GM19239 (cell line): ENCODE measurements at regions not wholly inside any gene's neighbourhood (a gene's known extent, or its start where the extent isn't known, plus 50 kb on each side); places are given as distances from the start of the nearest gene placed in this dataset.
"Not testable (repeated sequence)": the region's sequence is repeated elsewhere in the genome, so short reads cannot be mapped to it uniquely, and the experiment has no call there.

Source experiments
- DNase-seq: peaks from one replicate; pipeline ENCODE4 v3.0.0; 2011; ENCODE audit warnings: low spot score; ENCODE audit not compliant: insufficient read length
- FAIRE-seq: peaks from 2 replicates; lab custom pipeline; 2011; peaks lifted over from hg19 to GRCh38; lab: Jason Lieb, UNC

DNA sequence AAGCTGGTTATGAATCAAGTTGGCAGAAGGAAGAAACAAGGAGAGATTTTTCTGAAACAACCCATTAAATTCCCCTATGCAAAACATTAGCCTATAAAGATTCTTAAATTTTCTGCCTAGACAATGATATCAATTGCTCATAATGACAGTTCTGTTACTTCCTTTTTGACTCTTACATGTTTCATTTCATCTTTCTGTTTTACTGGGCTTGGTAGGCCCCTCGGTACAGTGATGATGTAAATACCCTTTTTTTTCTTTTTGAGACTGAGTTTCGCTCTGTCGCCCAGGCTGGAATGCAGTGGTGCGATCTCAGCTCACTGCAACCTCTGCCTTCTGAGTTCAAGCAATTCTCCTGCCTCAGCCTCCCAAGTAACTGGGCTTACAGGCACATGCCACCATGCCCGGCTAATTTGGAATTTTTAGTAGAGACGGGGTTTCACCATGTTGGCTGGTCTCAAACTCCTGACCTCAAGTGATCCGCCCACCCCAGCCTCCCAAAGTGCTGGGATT lies 83.4 kb upstream of the C7orf33 start:
- FAIRE-seq = peak; percentile 64
- DNase-seq = peak; percentile 13

DNA sequence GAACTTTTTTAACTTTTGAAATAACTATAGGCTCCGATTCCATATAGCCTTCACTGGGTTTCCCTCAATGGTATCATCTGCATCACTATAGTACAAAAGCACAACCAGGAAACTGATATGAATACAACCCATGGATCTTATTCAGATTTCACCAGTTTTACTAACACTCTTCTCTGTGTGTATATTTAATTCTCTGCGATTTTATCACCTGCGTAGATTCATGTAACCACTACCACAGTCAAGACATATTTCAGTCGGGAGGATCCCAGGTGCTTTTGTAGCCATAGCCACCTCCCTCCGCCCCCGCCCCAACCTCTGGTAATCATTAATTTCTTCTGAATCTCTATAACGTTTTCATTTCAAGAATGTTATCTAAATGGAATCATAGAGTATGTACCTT lies 82.8 kb upstream of the C7orf33 start:
- FAIRE-seq (peak; percentile 37), DNase-seq (no peak)

DNA sequence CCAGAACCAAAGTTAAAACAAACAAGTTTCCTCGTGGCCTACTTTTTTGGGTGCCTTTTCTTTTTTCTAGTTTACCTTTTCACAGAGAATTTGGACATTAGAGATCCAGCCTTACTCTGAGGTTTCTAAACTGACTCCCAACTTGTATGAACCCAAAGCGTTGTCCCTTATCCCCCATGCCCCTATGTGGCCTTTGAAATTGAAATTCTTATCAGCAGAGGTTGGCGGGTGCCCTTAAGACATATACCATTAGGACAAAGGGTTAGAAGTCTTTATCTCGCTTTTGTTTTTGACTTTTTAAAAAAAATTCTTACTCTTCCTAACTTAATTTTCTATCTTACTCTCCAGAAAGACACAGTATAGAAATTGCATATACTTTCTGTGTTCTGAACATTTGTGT lies 76.3 kb upstream of the C7orf33 start:
- DNase-seq = no peak
- no peak for FAIRE-seq

DNA sequence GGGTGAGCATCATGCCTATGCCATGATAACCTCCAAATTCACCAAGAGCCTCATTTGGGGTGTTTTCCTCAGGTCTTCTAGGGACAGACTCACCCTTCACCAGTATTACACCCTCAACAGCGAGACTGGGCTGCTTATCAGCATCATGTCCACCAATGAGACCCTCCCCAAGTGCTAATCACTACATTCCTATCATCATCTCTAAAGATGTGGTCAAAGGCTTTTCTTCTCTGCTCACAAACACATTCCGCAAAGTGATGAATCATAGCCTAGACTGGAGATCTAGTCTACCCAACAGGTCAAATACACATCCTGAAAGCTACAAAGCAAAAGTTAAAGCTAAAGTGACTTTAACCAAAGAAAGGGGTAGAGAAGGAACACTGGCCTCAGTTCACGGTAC lies 75.3 kb upstream of the C7orf33 start:
- DNase-seq = no peak
- FAIRE-seq = no peak

DNA sequence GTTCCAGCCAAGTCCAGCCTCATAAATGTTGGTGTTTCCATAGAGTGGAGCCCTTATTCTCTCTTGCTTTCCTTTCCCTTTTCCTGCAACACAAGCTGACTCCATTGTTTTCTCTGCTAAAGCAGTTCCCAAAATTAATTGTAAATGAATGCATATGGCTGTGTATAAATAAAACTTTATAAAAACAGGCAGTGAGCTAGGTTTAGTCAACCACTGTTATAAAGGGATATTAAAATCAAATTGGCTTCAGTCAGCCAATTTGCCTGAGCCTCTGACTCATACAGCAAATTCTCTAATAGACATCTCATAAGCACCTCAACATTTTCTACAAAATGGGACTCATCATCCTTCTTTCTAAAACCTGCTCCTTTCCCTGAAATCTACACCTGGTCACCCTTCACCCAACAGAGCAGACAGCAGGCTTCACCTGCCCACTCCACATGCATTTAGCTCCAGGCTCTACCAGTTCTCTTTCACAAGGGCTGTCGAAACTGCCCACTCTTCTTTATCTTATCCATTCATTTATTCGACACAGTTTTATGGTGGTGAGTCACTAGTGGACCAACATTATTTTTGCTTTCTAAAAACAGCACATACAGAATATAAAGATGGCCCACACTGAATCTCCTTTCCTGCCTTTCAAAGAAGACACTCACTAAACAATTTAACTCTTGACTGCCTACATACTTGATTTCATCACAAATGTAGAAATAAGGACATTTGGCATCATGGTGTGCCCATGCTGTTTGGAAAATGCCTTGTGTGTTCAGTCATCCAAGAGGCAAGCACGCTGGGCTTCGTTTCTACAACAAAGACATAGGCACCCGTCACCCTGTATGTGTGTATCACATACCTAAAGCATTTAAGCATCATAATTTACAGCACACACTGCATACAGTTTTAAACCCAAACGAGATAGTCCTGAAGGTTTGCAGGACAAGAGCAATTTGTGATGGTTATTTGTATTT lies 74.6 kb upstream of the C7orf33 start:
- DNase-seq (no peak), FAIRE-seq (no peak)

DNA sequence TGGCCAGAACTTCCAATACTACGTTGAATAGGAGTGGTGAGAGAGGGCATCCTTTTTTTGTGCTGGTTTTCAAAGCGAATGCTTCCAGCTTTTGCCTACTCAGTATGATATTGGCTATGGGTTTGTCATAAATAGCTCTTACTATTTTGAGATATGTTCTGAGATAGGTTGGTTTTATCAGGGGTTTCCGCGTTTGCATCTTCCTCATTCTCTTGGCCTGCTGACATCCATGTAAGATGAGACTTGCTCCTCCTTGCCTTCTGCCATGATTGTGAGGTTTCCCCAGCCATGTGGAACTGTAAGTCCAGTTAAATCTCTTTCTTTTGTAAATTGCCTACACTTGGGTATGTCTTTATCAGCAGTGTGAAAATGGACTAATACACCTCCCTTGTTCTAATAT lies 71.2 kb upstream of the C7orf33 start:
- not testable (repeated sequence) for FAIRE-seq

DNA sequence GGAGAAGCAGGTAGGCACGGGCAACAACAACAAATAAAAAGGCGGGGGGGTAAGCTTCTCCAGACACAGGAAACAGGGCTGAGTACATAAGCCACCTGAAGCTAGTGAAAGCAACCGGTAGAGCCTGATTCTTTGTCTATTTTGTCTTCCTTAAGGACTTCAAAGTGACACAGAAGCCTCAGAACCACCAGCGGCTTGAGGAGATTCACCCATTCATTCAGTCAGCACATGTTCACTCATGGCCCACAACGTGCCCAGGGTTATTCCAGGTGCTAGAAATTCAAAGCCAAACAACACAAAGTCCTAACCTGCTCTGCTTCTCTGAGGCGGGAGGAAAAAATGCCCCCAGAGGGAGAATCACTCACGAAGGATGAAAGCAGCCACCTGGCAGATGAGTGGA lies 69.3 kb upstream of the C7orf33 start:
- FAIRE-seq (no peak), DNase-seq (no peak)

More for the DNA sequence above, 71.2 kb upstream of the C7orf33 start:
- DNase-seq = not testable (repeated sequence)

DNA sequence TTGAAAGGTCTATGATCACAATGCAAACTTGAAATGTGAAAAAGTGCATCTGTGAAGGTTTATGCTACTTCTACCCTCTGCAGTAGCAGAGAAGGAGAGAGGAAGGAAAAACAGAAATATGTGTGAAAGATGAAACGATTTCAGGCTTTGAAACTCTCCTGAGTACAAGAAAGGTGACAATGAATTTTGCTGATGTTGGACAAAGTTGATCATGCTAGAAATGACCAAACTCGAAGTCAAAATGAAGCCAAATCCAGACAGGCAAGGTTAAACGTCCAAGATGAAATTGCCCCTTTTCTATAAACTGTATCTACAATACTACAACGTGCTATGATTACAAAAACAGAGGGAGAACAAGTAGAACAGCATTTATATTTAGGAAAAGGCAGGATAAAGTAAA lies 67.0 kb upstream of the C7orf33 start:
- DNase-seq (no peak), FAIRE-seq (no peak)

DNA sequence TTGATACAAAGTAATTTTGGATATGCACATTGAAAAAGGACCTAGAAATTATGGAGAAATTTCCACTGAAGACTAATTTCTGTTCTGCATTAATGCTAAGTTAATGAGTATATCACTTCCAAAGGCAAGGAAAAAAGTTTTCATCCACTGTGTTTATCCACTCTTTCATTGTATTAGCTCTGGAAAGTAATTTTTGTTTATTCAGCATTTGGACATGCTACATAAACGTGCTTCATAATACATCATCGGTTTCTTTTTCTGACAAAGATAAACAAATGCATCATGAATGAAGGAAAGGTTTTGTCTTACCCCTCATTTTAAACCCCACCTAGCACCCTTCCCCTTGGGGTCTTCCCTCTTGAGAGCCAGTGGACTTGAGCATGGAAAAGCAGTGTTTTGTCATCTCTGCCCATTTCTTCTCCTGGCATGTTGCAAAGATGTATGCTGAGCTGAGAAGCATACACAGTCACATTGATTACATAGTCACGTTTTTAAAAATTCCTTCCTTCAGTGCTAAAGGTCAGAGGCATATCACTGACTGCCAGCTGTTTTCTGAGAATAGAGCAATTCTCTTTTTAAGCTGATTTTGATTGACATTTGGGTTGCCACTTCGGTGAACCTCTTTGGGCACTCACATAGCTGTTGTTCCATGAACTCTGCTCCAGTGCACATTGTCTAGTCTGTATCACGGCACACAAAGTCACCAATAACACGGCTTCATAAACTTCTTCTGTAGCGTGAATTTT lies 65.9 kb upstream of the C7orf33 start:
- no peak for DNase-seq
- no peak for FAIRE-seq

DNA sequence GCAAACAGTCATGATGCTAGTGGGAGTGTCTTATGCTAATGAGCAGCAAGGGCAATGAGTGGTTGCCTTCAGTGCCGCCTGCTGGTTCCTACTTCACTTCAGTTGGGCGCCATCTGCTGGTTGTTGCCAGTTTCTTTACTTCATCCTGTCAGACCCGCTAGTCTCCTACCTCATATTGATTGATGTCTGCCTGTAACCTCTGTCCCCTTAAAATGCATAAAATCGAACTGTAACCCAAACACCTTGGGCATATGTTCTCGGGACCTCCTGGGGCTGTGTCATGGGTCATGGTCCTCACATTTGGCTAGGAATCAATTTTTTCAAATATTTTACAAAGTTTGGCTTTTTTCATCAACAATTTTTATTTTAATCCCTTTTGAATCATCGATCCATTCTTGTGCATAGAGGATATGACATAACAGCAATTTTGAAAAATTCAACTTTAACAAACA lies 62.8 kb upstream of the C7orf33 start:
- peak; percentile 96 for FAIRE-seq

DNA sequence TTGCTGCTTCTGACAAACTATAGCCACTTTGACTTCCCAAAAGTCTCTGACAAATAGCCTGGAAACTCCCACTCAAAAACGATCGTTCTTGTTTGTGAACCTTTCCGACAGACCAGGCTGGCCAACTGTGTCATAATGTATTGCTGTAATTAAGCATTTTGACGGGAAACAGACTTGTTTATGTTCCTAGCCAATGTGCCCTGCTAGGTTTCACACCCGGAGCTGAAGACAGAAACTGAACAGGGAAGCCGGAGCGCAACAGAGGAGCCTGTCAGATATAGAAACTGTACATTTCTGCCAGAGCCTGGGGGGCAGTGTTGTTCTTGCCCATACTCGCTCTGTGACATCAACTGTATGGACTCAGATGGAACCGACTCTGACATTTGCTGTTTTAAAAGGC lies 55.3 kb upstream of the C7orf33 start:
- DNase-seq = no peak
- no peak for FAIRE-seq

More for the DNA sequence above, 62.8 kb upstream of the C7orf33 start:
- peak; percentile 44 for DNase-seq

DNA sequence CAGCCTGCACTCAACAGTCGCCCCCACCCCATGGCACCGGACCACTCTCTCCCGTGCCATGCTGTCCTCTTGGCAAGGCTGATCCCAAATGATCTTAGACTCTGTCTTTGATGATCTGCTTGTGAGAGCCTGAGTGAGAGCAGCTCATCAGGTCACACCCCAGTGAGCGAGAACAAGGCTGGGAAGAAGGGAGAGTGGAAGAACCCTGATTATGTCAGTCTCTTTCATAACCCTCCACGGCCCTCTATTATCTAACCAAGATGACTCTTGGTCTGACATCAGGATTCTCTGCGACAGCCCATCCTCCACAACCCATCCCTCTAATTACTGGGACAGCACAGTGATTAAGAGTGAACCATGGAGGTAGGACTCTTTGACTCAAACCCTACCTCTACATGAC lies 53.1 kb upstream of the C7orf33 start:
- DNase-seq = no peak
- FAIRE-seq = no peak

DNA sequence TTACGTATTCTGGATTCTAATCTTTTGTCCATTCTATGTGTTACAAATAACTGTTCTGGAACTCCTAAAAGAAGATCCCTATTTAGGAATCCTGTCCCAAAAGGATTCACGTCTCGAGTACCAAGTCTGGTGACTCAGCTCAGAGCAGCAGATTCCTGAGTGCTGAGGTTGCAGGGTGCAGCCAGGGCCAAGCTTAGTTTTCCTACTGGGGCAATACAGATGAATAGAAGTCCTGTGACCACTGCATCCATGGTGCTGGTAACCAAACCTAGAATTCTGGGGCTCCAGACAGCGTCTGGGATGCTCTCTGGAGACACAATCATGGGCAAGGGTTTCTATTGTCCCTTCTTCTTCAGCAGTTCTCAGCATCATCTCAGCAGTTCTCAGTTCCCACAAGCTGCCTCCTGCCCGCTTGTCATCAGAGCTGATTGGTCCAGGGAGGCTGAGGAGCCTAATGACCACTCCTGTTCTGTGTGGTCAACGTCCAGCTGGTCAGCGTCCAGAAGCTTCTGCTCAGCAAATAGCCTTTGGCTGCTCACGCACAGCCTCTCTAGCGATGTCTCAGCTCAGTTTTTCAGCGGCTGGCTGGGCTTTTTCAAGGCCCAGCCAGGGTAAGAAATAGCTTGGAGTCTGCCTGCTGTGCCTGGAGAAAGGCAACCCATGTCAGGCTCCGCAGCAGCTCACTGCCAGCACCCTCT lies 50.4 kb upstream of the C7orf33 start:
- FAIRE-seq (no peak), DNase-seq (no peak)
